Smooth muscle cell (in vitro differentiated cells): ENCODE measurements at regions not wholly inside any gene's neighbourhood (a gene's known extent, or its start where the extent isn't known, plus 50 kb on each side); places are given as distances from the start of the nearest gene placed in this dataset.

Experiments used
- DNase-seq: peaks from one replicate; lab custom pipeline; 2025; ENCODE audit not compliant: unreplicated experiment; lab: John Stamatoyannopoulos, UW
- H2AFZ ChIP-seq: fragments of 200-600 bp; sonication (generic); 2 replicates; pipeline ENCODE4 v1.6.0; 2016; ENCODE audit warnings: antibody characterized with exemption, low read depth, mild to moderate bottlenecking
- H3F3A ChIP-seq: fragments of 200-600 bp; sonication (generic); 2 replicates; pipeline ENCODE4 v1.6.0; 2017; ENCODE audit warnings: antibody characterized with exemption, low read depth
- H3K27ac ChIP-seq: fragments of 200-600 bp; sonication (generic); 2 replicates; pipeline ENCODE4 v1.5.1; 2016; ENCODE audit warnings: low read depth, mild to moderate bottlenecking
- H3K27me3 ChIP-seq: fragments of 200-600 bp; sonication (generic); 2 replicates; pipeline ENCODE4 v1.6.1; 2016; ENCODE audit warnings: low read depth, mild to moderate bottlenecking
- H3K36me3 ChIP-seq: fragments of 200-600 bp; sonication (generic); 2 replicates; pipeline ENCODE4 v1.5.1; 2016; ENCODE audit warnings: low read depth
- H3K4me1 ChIP-seq: fragments of 200-600 bp; sonication (generic); 2 replicates; pipeline ENCODE4 v1.5.1; 2016; ENCODE audit warnings: low read depth
- H3K4me2 ChIP-seq: fragments of 200-600 bp; sonication (generic); 2 replicates; pipeline ENCODE4 v1.6.0; 2016; ENCODE audit warnings: mild to moderate bottlenecking
- H3K4me3 ChIP-seq: fragments of 200-600 bp; sonication (generic); 2 replicates; pipeline ENCODE4 v1.5.1; 2016; ENCODE audit warnings: mild to moderate bottlenecking
- H3K79me2 ChIP-seq: fragments of 200-600 bp; sonication (generic); 2 replicates; pipeline ENCODE4 v1.6.0; 2016; ENCODE audit warnings: low read depth, mild to moderate bottlenecking
- H3K9ac ChIP-seq: fragments of 200-600 bp; sonication (generic); 2 replicates; pipeline ENCODE4 v1.6.0; 2016; ENCODE audit warnings: low read depth
- H3K9me3 ChIP-seq: fragments of 200-600 bp; sonication (generic); replicated peaks from 2 replicates; pipeline ENCODE4 v1.5.1; 2016; ENCODE audit warnings: low read depth
- H4K20me1 ChIP-seq: fragments of 200-600 bp; sonication (generic); 2 replicates; pipeline ENCODE4 v1.6.0; 2016; ENCODE audit warnings: low read depth
- CTCF ChIP-seq: fragments of 200-600 bp; sonication (generic); IDR thresholded peaks from 2 replicates; pipeline ENCODE4 v1.5.1; 2017; ENCODE audit warnings: borderline replicate concordance, mild to moderate bottlenecking, antibody characterized with exemption; ENCODE audit not compliant: insufficient read depth, poor library complexity, severe bottlenecking
- WGBS: methylation state at CpG from one replicate; pipeline ENCODE4 v1.1.7; 2016; ENCODE audit warnings: low lambda C conversion rate; 5-methylcytosine and 5-hydroxymethylcytosine counted together

- no peaks in the 10 kb centered on the region for H3K9me3 ChIP-seq
- DNase-seq = no peak
- H3K79me2 ChIP-seq = no peaks in the 10 kb centered on the region
- peaks cover 19% of the 10 kb centered on the region for H3K4me1 ChIP-seq
- H3F3A ChIP-seq = peaks cover 5% of the 10 kb centered on the region
- H3K27ac ChIP-seq = no peak overlapping the region
- peak overlapping the region; percentile 63 for H2AFZ ChIP-seq
- no peaks in the 10 kb centered on the region for H3K36me3 ChIP-seq
- H3K27me3 ChIP-seq = no peaks in the 10 kb centered on the region
- WGBS = 68% methylated on average over 3 of the region's 3 CpGs
- H3K9ac ChIP-seq = no peak overlapping the region
- no peaks in the 10 kb centered on the region for H4K20me1 ChIP-seq
- no peak overlapping the region for H3K4me2 ChIP-seq
- TF ChIP-seq CTCF = no peak
- no peak overlapping the region for H3K4me3 ChIP-seq
Measured at GRCh38 chr6:113004470-113005270, 657.5 kb downstream of the RFPL4B start.

- Histone ChIP-seq H3K4me2 (no peak overlapping the region), H3K27me3 (no peaks in the 10 kb centered on the region), H4K20me1 (no peaks in the 10 kb centered on the region), H3F3A (peaks cover 5% of the 10 kb centered on the region), H3K4me1 (peaks cover 19% of the 10 kb centered on the region), H3K27ac (no peak overlapping the region), H3K9me3 (no peaks in the 10 kb centered on the region), H3K36me3 (no peaks in the 10 kb centered on the region), H3K79me2 (no peaks in the 10 kb centered on the region), H3K4me3 (no peak overlapping the region), H3K9ac (no peak overlapping the region), H2AFZ (peak overlapping the region; percentile 26)
- WGBS = 84% methylated on average over 2 of the region's 2 CpGs
- no peak for TF ChIP-seq CTCF
- DNase-seq = no peak
Measured at GRCh38 chr6:113006494-113006893, 659.4 kb downstream of the RFPL4B start.

GRCh38 chr6:113009682-113010081, 662.6 kb downstream of the RFPL4B start:
- WGBS = 18% methylated on average over 1 of the region's 1 CpG
- H3F3A ChIP-seq = peaks cover 5% of the 10 kb centered on the region
- H2AFZ ChIP-seq = peak overlapping the region; percentile 42

More at GRCh38 chr6:113009682-113010081, 662.6 kb downstream of the RFPL4B start:
- Histone ChIP-seq H3K27ac (peak overlapping the region; percentile 33), H3K79me2 (no peaks in the 10 kb centered on the region), H3K9me3 (no peaks in the 10 kb centered on the region), H3K36me3 (no peaks in the 10 kb centered on the region), H3K9ac (no peak overlapping the region), H3K4me3 (no peak overlapping the region), H3K27me3 (no peaks in the 10 kb centered on the region), H3K4me1 (peaks cover 9% of the 10 kb centered on the region), H3K4me2 (peak overlapping the region; percentile 24), H4K20me1 (no peaks in the 10 kb centered on the region)
- TF ChIP-seq CTCF = no peak
- DNase-seq = no peak
